H9 (cell line): ENCODE measurements at regions not wholly inside any gene's neighbourhood (a gene's known extent, or its start where the extent isn't known, plus 50 kb on each side); places are given as distances from the start of the nearest gene placed in this dataset.

ENCODE experiments used
- DNase-seq: peaks from one replicate; pipeline ENCODE4 v3.0.0-alpha.2; 2017
- H2AFZ ChIP-seq: one replicate; pipeline ENCODE4 v1.6.1; 2013; ENCODE audit warnings: mild to moderate bottlenecking, low read length, control low read depth, moderate library complexity
- H2AK5ac ChIP-seq: 2 replicates; pipeline ENCODE4 v1.6.1; 2013; ENCODE audit warnings: low read length, control low read depth, mixed read lengths; ENCODE audit not compliant: insufficient read length
- H2BK120ac ChIP-seq: one replicate; pipeline ENCODE4 v1.6.1; 2013; ENCODE audit warnings: low read depth, mild to moderate bottlenecking, low read length, control low read depth, inconsistent platforms; ENCODE audit not compliant: poor library complexity, severe bottlenecking
- H2BK12ac ChIP-seq: 2 replicates; pipeline ENCODE4 v1.6.1; 2013; ENCODE audit warnings: low read length, control low read depth, mixed read lengths, low read depth; ENCODE audit not compliant: insufficient read length
- H2BK15ac ChIP-seq: 2 replicates; pipeline ENCODE4 v1.6.1; 2013; ENCODE audit warnings: low read depth, low read length, control low read depth
- H2BK20ac ChIP-seq: one replicate; pipeline ENCODE4 v1.6.1; 2013; ENCODE audit warnings: low read depth, mild to moderate bottlenecking, low read length, control low read depth, inconsistent platforms; ENCODE audit not compliant: poor library complexity, severe bottlenecking
- H2BK5ac ChIP-seq: 2 replicates; pipeline ENCODE4 v1.6.1; 2013; ENCODE audit warnings: low read length, control low read depth, mixed read lengths; ENCODE audit not compliant: insufficient read length
- H3K14ac ChIP-seq: 2 replicates; pipeline ENCODE4 v1.6.1; 2013; ENCODE audit warnings: low read length, control low read depth; ENCODE audit not compliant: insufficient read depth
- H3K18ac ChIP-seq: 2 replicates; pipeline ENCODE4 v1.6.1; 2013; ENCODE audit warnings: low read depth, mild to moderate bottlenecking, mixed read lengths, low read length, control low read depth; ENCODE audit not compliant: insufficient read length
- H3K23ac ChIP-seq: 2 replicates; pipeline ENCODE4 v1.6.1; 2013; ENCODE audit warnings: low read length, control low read depth, mixed read lengths, low read depth; ENCODE audit not compliant: insufficient read length
- H3K23me2 ChIP-seq: 2 replicates; pipeline ENCODE4 v1.6.1; 2013; ENCODE audit warnings: low read depth, mild to moderate bottlenecking, mixed read lengths, low read length, control low read depth; ENCODE audit not compliant: insufficient read length, poor library complexity, severe bottlenecking
- H3K27ac ChIP-seq: 2 replicates; pipeline ENCODE4 v1.5.1; 2013; ENCODE audit warnings: low read length, control low read depth, mixed read lengths, low read depth; ENCODE audit not compliant: insufficient read length
- H3K27me3 ChIP-seq: 2 replicates; pipeline ENCODE4 v1.6.1; 2013; ENCODE audit warnings: low read length, control low read depth, inconsistent platforms; ENCODE audit not compliant: insufficient read depth
- H3K4ac ChIP-seq: 2 replicates; pipeline ENCODE4 v1.6.1; 2013; ENCODE audit warnings: low read depth, mild to moderate bottlenecking, control low read depth, inconsistent platforms, low read length, moderate library complexity
- H3K4me1 ChIP-seq: 2 replicates; pipeline ENCODE4 v1.6.1; 2013; ENCODE audit warnings: low read length, control low read depth, inconsistent platforms; ENCODE audit not compliant: insufficient read depth
- H3K4me2 ChIP-seq: 2 replicates; pipeline ENCODE4 v1.6.1; 2013; ENCODE audit warnings: low read length, control low read depth, mixed read lengths; ENCODE audit not compliant: insufficient read length, insufficient read depth
- H3K56ac ChIP-seq: 2 replicates; pipeline ENCODE4 v1.6.1; 2013; ENCODE audit warnings: low read depth, mild to moderate bottlenecking, mixed read lengths, low read length, control low read depth; ENCODE audit not compliant: insufficient read length
- H3K79me1 ChIP-seq: 2 replicates; pipeline ENCODE4 v1.6.1; 2013; ENCODE audit warnings: low read depth, mild to moderate bottlenecking, moderate library complexity, low read length, control low read depth, inconsistent platforms; ENCODE audit not compliant: insufficient read depth, poor library complexity, severe bottlenecking
- H3K79me2 ChIP-seq: 2 replicates; pipeline ENCODE4 v1.6.1; 2013; ENCODE audit warnings: low read length, control low read depth, inconsistent platforms; ENCODE audit not compliant: insufficient read depth
- H3K9ac ChIP-seq: 2 replicates; pipeline ENCODE4 v1.6.1; 2013; ENCODE audit warnings: low read length, control low read depth, mixed read lengths; ENCODE audit not compliant: insufficient read length; ENCODE audit errors: extremely low read depth
- H3K9me3 ChIP-seq: one replicate; pipeline ENCODE4 v1.6.1; 2013; ENCODE audit warnings: low read depth, low read length, inconsistent platforms; ENCODE audit not compliant: control insufficient read depth
- H3T11ph ChIP-seq: one replicate; pipeline ENCODE4 v1.6.1; 2013; ENCODE audit warnings: mild to moderate bottlenecking, low read length, control low read depth, inconsistent platforms
- H4K20me1 ChIP-seq: one replicate; pipeline ENCODE4 v1.6.1; 2013; ENCODE audit not compliant: control insufficient read depth, insufficient read length, insufficient read depth
- H4K5ac ChIP-seq: 2 replicates; pipeline ENCODE4 v1.6.1; 2013; ENCODE audit warnings: low read depth, mild to moderate bottlenecking, mixed read lengths, low read length, control low read depth; ENCODE audit not compliant: insufficient read length
- H4K8ac ChIP-seq: replicated peaks from 2 replicates; pipeline ENCODE4 v1.6.1; 2013; ENCODE audit warnings: low read length, control low read depth, mixed read lengths, low read depth; ENCODE audit not compliant: insufficient read length
- H4K91ac ChIP-seq: 2 replicates; pipeline ENCODE4 v1.6.1; 2013; ENCODE audit warnings: low read depth, mild to moderate bottlenecking, moderate library complexity, mixed read lengths, low read length, control low read depth; ENCODE audit not compliant: insufficient read length
- H3K27ac Mint-ChIP-seq, 3 experiments: 2 replicates in 2 of 3; 3 replicates in 1 of 3; pipeline ENCODE4 v1.8.0; 2020 to 2021; ENCODE audit warnings: mixed read lengths in 3 of 3, mild to moderate bottlenecking in 1 of 3, moderate library complexity in 1 of 3
- H3K27me3 Mint-ChIP-seq: 2 replicates; pipeline ENCODE4 v1.8.0; 2021; ENCODE audit warnings: low read depth, mild to moderate bottlenecking, moderate library complexity, mixed read lengths
- H3K36me3 Mint-ChIP-seq, 3 experiments: 2 replicates in 2 of 3; 3 replicates in 1 of 3; pipeline ENCODE4 v1.8.0; 2020 to 2021; ENCODE audit warnings: low read depth in 3 of 3, mixed read lengths in 3 of 3; ENCODE audit not compliant: insufficient read depth in 1 of 3
- H3K4me1 Mint-ChIP-seq, 2 experiments: 2 replicates each; pipeline ENCODE4 v1.8.0; 2020; ENCODE audit warnings: mixed read lengths in 2 of 2
- H3K4me3 Mint-ChIP-seq, 2 experiments: 2 replicates in 1 of 2; 3 replicates in 1 of 2; pipeline ENCODE4 v1.8.0; 2020 to 2021; ENCODE audit warnings: mild to moderate bottlenecking in 2 of 2, mixed read lengths in 2 of 2, moderate library complexity in 1 of 2
- H3K9me3 Mint-ChIP-seq, 2 experiments: 2 replicates in 1 of 2; 3 replicates in 1 of 2; pipeline ENCODE4 v1.8.0; 2020; ENCODE audit warnings: mild to moderate bottlenecking in 2 of 2, mixed read lengths in 2 of 2, moderate library complexity in 1 of 2
- CTCF ChIP-seq: fragments of 200-600 bp; sonication (generic); conservative IDR thresholded peaks from 3 replicates; pipeline ENCODE4 v1.8.0; 2021; ENCODE audit warnings: antibody characterized with exemption, mild to moderate bottlenecking
- WGBS: extraction: QIAGEN DNeasy Blood & Tissue Kit; methylation state at CpG from one replicate; pipeline ENCODE4 v1.1.7; 2013; ENCODE audit warnings: missing lambda C conversion rate, low lambda C conversion rate, mixed read lengths; ENCODE audit not compliant: insufficient read length; ENCODE audit errors: extremely low coverage; 5-methylcytosine and 5-hydroxymethylcytosine counted together

GRCh38 chr5:108432024-108432423 is 50.1 kb upstream of the FBXL17 start:
- Histone ChIP-seq H3K27ac (no peak overlapping the region), H3K27me3 (no peaks in the 10 kb centered on the region), H2AK5ac (no peak overlapping the region), H2BK12ac (no peak overlapping the region), H2AFZ (no peak overlapping the region), H3K14ac (no peak overlapping the region), H4K91ac (no peak overlapping the region), H3K9me3 (no peaks in the 10 kb centered on the region), H3K4me2 (no peak overlapping the region), H3K4me1 (no peaks in the 10 kb centered on the region), H3K4ac (no peak overlapping the region), H3K79me1 (no peaks in the 10 kb centered on the region), H3K23me2 (no peaks in the 10 kb centered on the region), H2BK15ac (no peak overlapping the region), H4K5ac (no peak overlapping the region), H3K79me2 (no peaks in the 10 kb centered on the region), H2BK20ac (no peak overlapping the region), H3K23ac (no peak overlapping the region), H4K8ac (no peak overlapping the region), H4K20me1 (no peaks in the 10 kb centered on the region), H2BK5ac (no peak overlapping the region), H3K56ac (no peak overlapping the region), H3K18ac (no peak overlapping the region), H2BK120ac (no peak overlapping the region), H3K9ac (no peak overlapping the region), H3T11ph (no peak overlapping the region)
- H3K9me3 Mint-ChIP-seq: no peaks in the 10 kb centered on the region
- DNase-seq: no peak
- H3K36me3 Mint-ChIP-seq: peaks cover 0 to 10% (median 0%) of the 10 kb centered on the region in 3 experiments; a peak in 2 of 7 replicates
- no CpG with 5 or more reads among the region's 2 CpGs for WGBS
- H3K27me3 Mint-ChIP-seq: no peaks in the 10 kb centered on the region
- H3K4me3 Mint-ChIP-seq: no peak overlapping the region
- no peak overlapping the region for H3K27ac Mint-ChIP-seq
- TF ChIP-seq CTCF: no peak
- peaks cover 4 to 6% of the 10 kb centered on the region in 2 experiments for H3K4me1 Mint-ChIP-seq
